Mammary epithelial cell (primary cell): ENCODE measurements at regions not wholly inside any gene's neighbourhood (a gene's known extent, or its start where the extent isn't known, plus 50 kb on each side); places are given as distances from the start of the nearest gene placed in this dataset.

Experiments
- EZH2 ChIP-seq: IDR thresholded peaks from 2 replicates; pipeline ENCODE4 v1.6.1; 2012; ENCODE audit warnings: low read length, inconsistent platforms, borderline replicate concordance
- TF ChIP-seq, protein P1 (sequence below), 2 donors: IDR thresholded peaks in 1 of 2; conservative IDR thresholded peaks in 1 of 2; 2 replicates each; pipeline ENCODE4 v1.5.1; 2011 to 2012; ENCODE audit warnings: inconsistent platforms in 2 of 2, low read length in 2 of 2, mild to moderate bottlenecking in 2 of 2, control low read depth in 1 of 2, low read depth in 1 of 2; ENCODE audit not compliant: insufficient read depth in 1 of 2; ENCODE audit errors: extremely low read depth in 1 of 2

DNA sequence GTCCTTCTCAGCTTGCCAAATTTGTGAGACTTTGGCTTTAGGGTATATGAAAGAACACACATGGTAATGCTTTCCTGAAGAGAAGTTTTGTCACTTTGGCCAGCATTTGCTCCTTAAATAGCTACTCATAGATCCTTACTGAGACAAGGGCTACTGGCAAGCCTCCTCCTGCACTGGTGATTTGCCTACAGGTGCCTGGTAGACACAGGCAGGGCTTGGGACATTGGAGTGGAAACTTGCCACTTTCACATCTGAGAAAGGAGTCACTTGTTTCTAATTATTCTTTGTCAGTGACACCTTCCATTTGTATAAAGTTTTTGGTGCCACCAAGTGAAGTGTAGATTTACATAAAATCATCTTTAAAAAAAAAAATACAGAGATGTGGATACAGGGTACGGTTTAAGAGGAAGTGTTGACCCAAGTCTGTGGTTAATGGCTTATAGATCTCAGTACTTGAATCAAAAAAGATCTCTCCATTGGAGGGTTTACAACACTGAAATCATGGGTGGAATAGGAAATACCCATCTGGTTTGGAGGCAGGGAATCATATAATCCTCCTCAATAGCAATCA is 132.8 kb upstream of the GADL1 start:
- TF ChIP-seq, protein P1, sequence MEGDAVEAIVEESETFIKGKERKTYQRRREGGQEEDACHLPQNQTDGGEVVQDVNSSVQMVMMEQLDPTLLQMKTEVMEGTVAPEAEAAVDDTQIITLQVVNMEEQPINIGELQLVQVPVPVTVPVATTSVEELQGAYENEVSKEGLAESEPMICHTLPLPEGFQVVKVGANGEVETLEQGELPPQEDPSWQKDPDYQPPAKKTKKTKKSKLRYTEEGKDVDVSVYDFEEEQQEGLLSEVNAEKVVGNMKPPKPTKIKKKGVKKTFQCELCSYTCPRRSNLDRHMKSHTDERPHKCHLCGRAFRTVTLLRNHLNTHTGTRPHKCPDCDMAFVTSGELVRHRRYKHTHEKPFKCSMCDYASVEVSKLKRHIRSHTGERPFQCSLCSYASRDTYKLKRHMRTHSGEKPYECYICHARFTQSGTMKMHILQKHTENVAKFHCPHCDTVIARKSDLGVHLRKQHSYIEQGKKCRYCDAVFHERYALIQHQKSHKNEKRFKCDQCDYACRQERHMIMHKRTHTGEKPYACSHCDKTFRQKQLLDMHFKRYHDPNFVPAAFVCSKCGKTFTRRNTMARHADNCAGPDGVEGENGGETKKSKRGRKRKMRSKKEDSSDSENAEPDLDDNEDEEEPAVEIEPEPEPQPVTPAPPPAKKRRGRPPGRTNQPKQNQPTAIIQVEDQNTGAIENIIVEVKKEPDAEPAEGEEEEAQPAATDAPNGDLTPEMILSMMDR (conservative IDR thresholded peaks at IDR 0.05 in 1 of 2, IDR thresholded peaks at IDR 0.05 in 1 of 2; ENCODE audit: extremely low read depth in 1 of 2, insufficient read depth in 1 of 2, low read depth in 1 of 2, low read length in 2 of 2) = no peak
- TF ChIP-seq EZH2 = no peak
